Breast epithelium (tissue), 3 donors: ENCODE measurements at regions not wholly inside any gene's neighbourhood (a gene's known extent, or its start where the extent isn't known, plus 50 kb on each side); places are given as distances from the start of the nearest gene placed in this dataset.

Source experiments
- POLR2A ChIP-seq: fragments of 450-650 bp; IDR thresholded peaks from one replicate; pipeline ENCODE4 v1.6.1; 2016; ENCODE audit warnings: antibody characterized with exemption, mild to moderate bottlenecking, moderate library complexity
- TF ChIP-seq, protein P1 (sequence below), 3 donors: fragments of 450-650 bp; IDR thresholded peaks; one replicate each; pipeline ENCODE4 v1.5.1; 2016 to 2017; ENCODE audit warnings: antibody characterized with exemption in 3 of 3, mild to moderate bottlenecking in 3 of 3, moderate library complexity in 3 of 3

GRCh38 chr13:76160506-76160905 lies 524.4 kb downstream of the LMO7 start:
- TF ChIP-seq, protein P1, sequence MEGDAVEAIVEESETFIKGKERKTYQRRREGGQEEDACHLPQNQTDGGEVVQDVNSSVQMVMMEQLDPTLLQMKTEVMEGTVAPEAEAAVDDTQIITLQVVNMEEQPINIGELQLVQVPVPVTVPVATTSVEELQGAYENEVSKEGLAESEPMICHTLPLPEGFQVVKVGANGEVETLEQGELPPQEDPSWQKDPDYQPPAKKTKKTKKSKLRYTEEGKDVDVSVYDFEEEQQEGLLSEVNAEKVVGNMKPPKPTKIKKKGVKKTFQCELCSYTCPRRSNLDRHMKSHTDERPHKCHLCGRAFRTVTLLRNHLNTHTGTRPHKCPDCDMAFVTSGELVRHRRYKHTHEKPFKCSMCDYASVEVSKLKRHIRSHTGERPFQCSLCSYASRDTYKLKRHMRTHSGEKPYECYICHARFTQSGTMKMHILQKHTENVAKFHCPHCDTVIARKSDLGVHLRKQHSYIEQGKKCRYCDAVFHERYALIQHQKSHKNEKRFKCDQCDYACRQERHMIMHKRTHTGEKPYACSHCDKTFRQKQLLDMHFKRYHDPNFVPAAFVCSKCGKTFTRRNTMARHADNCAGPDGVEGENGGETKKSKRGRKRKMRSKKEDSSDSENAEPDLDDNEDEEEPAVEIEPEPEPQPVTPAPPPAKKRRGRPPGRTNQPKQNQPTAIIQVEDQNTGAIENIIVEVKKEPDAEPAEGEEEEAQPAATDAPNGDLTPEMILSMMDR (IDR thresholded peaks at IDR 0.05): no peak
- no peak for TF ChIP-seq POLR2A
